HEK293 (cell line): ENCODE measurements at regions not wholly inside any gene's neighbourhood (a gene's known extent, or its start where the extent isn't known, plus 50 kb on each side); places are given as distances from the start of the nearest gene placed in this dataset.

Source experiments
- CTCF ChIP-seq: fragments of 450-650 bp; formaldehyde crosslinking; IDR thresholded peaks from 2 replicates; pipeline ENCODE4 v1.5.1; 2016; ENCODE audit warnings: missing biosample characterization, missing genetic modification characterization
- INSM2 ChIP-seq: fragments of 450-650 bp; formaldehyde crosslinking; IDR thresholded peaks from 2 replicates; pipeline ENCODE4 v1.5.1; 2016; ENCODE audit warnings: missing biosample characterization, missing genetic modification characterization
- PRDM10 ChIP-seq: fragments of 450-650 bp; formaldehyde crosslinking; IDR thresholded peaks from 2 replicates; pipeline ENCODE4 v1.5.1; 2016; ENCODE audit warnings: missing biosample characterization, missing genetic modification characterization
- ZNF157 ChIP-seq: fragments of 450-650 bp; formaldehyde crosslinking; IDR thresholded peaks from 2 replicates; pipeline ENCODE4 v1.5.1; 2016; ENCODE audit warnings: missing biosample characterization, missing genetic modification characterization
- ZNF175 ChIP-seq: fragments of 450-650 bp; formaldehyde crosslinking; IDR thresholded peaks from 2 replicates; pipeline ENCODE4 v1.5.1; 2016; ENCODE audit warnings: missing biosample characterization, missing genetic modification characterization
- ZNF26 ChIP-seq: fragments of 450-650 bp; formaldehyde crosslinking; IDR thresholded peaks from 2 replicates; pipeline ENCODE4 v1.5.1; 2016; ENCODE audit warnings: missing biosample characterization, missing genetic modification characterization
- ZNF639 ChIP-seq: fragments of 450-650 bp; formaldehyde crosslinking; IDR thresholded peaks from 2 replicates; pipeline ENCODE4 v1.5.1; 2016; ENCODE audit warnings: missing biosample characterization, missing genetic modification characterization

GRCh38 chr2:125797192-125797591 is 858.8 kb upstream of the GYPC start:
- no peak for TF ChIP-seq ZNF639 (tag by site-specific recombination)
- TF ChIP-seq ZNF175, result no peak
- TF ChIP-seq PRDM10, result no peak
- no peak for TF ChIP-seq INSM2
- no peak for TF ChIP-seq ZNF26 (tag by site-specific recombination)
- no peak for TF ChIP-seq CTCF (tag by site-specific recombination)
- no peak for TF ChIP-seq ZNF157
